Astrocyte (in vitro differentiated cells and primary cell): ENCODE measurements at regions not wholly inside any gene's neighbourhood (a gene's known extent, or its start where the extent isn't known, plus 50 kb on each side); places are given as distances from the start of the nearest gene placed in this dataset.

Experiments
- EZH2 ChIP-seq: IDR thresholded peaks from 2 replicates; pipeline ENCODE4 v1.6.1; 2012; ENCODE audit warnings: mild to moderate bottlenecking, low read length, inconsistent platforms; ENCODE audit not compliant: insufficient read depth
- TF ChIP-seq, protein P1 (sequence below): IDR thresholded peaks from 2 replicates; pipeline ENCODE4 v1.5.1; 2011; ENCODE audit warnings: low read depth, mild to moderate bottlenecking, inconsistent platforms, low read length, moderate library complexity; ENCODE audit not compliant: insufficient read depth

DNA sequence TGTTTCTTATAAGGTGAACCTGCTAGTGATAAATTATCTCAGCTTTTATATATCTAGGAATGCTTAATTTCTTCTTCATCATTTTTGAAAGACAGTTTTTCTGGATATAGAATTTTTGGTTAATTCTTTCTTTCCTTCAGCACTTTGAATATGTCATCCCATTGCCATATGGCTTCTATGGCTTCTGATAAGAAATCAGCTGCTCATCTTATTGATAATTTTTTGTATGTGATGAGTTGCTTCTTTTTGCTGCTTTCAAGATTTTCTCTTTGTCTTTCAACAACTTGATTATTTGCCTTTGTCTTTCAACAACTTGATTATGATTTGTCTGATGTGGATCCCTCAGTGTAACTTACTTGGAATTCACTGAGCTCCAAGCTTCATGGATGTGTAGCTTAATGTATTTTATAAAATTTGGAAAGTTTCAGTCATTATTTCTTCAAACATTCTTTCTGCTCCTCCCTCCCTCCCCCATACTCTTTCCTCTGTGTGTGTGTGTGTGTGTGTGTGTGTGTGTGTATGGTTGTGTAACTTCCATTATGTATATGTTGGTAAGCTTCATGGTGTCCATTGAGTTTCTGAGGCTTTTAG is 243.9 kb downstream of the TLE1 start:
- TF ChIP-seq, protein P1, sequence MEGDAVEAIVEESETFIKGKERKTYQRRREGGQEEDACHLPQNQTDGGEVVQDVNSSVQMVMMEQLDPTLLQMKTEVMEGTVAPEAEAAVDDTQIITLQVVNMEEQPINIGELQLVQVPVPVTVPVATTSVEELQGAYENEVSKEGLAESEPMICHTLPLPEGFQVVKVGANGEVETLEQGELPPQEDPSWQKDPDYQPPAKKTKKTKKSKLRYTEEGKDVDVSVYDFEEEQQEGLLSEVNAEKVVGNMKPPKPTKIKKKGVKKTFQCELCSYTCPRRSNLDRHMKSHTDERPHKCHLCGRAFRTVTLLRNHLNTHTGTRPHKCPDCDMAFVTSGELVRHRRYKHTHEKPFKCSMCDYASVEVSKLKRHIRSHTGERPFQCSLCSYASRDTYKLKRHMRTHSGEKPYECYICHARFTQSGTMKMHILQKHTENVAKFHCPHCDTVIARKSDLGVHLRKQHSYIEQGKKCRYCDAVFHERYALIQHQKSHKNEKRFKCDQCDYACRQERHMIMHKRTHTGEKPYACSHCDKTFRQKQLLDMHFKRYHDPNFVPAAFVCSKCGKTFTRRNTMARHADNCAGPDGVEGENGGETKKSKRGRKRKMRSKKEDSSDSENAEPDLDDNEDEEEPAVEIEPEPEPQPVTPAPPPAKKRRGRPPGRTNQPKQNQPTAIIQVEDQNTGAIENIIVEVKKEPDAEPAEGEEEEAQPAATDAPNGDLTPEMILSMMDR = no peak
- TF ChIP-seq EZH2 = no peak
